IPS-18a (cell line): ENCODE measurements at regions not wholly inside any gene's neighbourhood (a gene's known extent, or its start where the extent isn't known, plus 50 kb on each side); places are given as distances from the start of the nearest gene placed in this dataset.

Source experiments
- H3K27ac ChIP-seq: one replicate; pipeline ENCODE4 v1.5.1; 2013; ENCODE audit warnings: low read length
- H3K27me3 ChIP-seq: one replicate; pipeline ENCODE4 v1.6.1; 2013; ENCODE audit warnings: mild to moderate bottlenecking, low read length; ENCODE audit not compliant: control insufficient read depth, insufficient read depth
- H3K36me3 ChIP-seq: one replicate; pipeline ENCODE4 v1.6.1; 2013; ENCODE audit warnings: low read depth, low read length; ENCODE audit not compliant: control insufficient read depth
- H3K4me1 ChIP-seq: one replicate; pipeline ENCODE4 v1.6.1; 2013; ENCODE audit warnings: low read depth, low read length; ENCODE audit not compliant: control insufficient read depth
- H3K4me3 ChIP-seq: one replicate; pipeline ENCODE4 v1.5.1; 2013; ENCODE audit warnings: low read length
- H3K9ac ChIP-seq: one replicate; pipeline ENCODE4 v1.6.1; 2013; ENCODE audit warnings: mild to moderate bottlenecking, low read length, moderate library complexity
- H3K9me3 ChIP-seq: one replicate; pipeline ENCODE4 v1.6.1; 2013; ENCODE audit warnings: low read depth, low read length; ENCODE audit not compliant: control insufficient read depth

- Histone ChIP-seq H3K4me3 (no peak overlapping the region), H3K9me3 (no peaks in the 10 kb centered on the region), H3K4me1 (no peaks in the 10 kb centered on the region), H3K36me3 (no peaks in the 10 kb centered on the region), H3K9ac (no peak overlapping the region), H3K27me3 (no peaks in the 10 kb centered on the region), H3K27ac (no peak overlapping the region)
Measured at GRCh38 chr10:121062115-121062514, 211.0 kb downstream of the WDR11 start.

DNA sequence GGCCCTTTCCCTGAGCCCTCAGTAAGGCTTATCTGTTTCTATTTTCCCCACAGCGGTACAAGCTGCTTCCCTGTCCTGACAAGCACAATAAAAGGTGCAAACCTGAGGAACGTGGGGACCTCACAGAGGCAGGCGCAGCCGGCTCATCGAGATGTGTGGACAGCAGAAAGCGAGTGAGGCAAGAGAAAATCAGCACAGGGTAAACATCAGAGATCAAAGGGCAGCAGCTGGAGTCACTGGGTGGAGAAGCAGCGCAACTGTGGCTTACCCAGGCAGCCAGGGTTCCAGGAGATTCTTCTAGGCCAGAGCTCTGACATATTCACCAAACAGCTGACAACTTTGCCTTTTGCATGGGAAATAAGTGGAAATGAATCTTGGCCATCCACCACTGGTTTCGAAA is 212.6 kb downstream of the WDR11 start:
- Histone ChIP-seq H3K9ac (no peak overlapping the region), H3K9me3 (no peaks in the 10 kb centered on the region), H3K4me3 (no peak overlapping the region)

GRCh38 chr10:121064491-121064890 is 213.3 kb downstream of the WDR11 start:
- Histone ChIP-seq H3K9ac (no peak overlapping the region), H3K4me1 (no peaks in the 10 kb centered on the region), H3K36me3 (no peaks in the 10 kb centered on the region), H3K9me3 (no peaks in the 10 kb centered on the region), H3K27ac (no peak overlapping the region), H3K27me3 (no peaks in the 10 kb centered on the region), H3K4me3 (no peak overlapping the region)

More for the DNA sequence above, 212.6 kb downstream of the WDR11 start:
- no peaks in the 10 kb centered on the region for H3K4me1 ChIP-seq
- H3K27ac ChIP-seq, result no peak overlapping the region
- H3K27me3 ChIP-seq, result no peaks in the 10 kb centered on the region
- no peaks in the 10 kb centered on the region for H3K36me3 ChIP-seq

DNA sequence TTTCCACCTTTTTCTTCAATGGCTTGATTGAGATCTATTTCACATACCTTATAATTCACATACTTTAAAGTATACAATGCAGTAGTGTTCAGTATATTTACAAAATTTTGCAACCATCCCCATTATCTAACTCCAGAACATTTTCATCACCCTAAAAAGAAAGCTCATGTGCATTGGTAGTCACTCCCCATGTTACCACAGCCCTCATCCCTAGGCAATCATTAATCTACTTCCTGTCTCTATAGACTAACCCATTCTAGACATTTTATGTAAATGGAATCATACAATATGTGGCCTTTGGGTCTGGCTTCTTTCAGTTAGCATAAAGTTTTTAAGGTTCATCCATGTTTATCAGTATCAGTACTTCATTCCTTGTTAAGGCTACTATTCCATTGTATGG is 214.2 kb downstream of the WDR11 start:
- no peaks in the 10 kb centered on the region for H3K36me3 ChIP-seq
- no peak overlapping the region for H3K9ac ChIP-seq
- H3K9me3 ChIP-seq, result no peaks in the 10 kb centered on the region
- H3K4me3 ChIP-seq, result no peak overlapping the region
- no peak overlapping the region for H3K27ac ChIP-seq
- H3K4me1 ChIP-seq, result no peaks in the 10 kb centered on the region
- no peaks in the 10 kb centered on the region for H3K27me3 ChIP-seq

- Histone ChIP-seq H3K36me3 (no peaks in the 10 kb centered on the region), H3K27me3 (no peaks in the 10 kb centered on the region), H3K9me3 (no peaks in the 10 kb centered on the region), H3K27ac (no peak overlapping the region), H3K4me3 (no peak overlapping the region), H3K4me1 (no peaks in the 10 kb centered on the region), H3K9ac (no peak overlapping the region)
Measured at GRCh38 chr10:121069061-121069850, 218.1 kb downstream of the WDR11 start.

GRCh38 chr10:121070275-121071070 is 219.3 kb downstream of the WDR11 start:
- no peaks in the 10 kb centered on the region for H3K4me1 ChIP-seq
- H3K9me3 ChIP-seq, result no peaks in the 10 kb centered on the region
- H3K9ac ChIP-seq, result no peak overlapping the region
- H3K27ac ChIP-seq, result no peak overlapping the region
- H3K4me3 ChIP-seq, result no peak overlapping the region
- H3K36me3 ChIP-seq, result no peaks in the 10 kb centered on the region
- no peaks in the 10 kb centered on the region for H3K27me3 ChIP-seq

DNA sequence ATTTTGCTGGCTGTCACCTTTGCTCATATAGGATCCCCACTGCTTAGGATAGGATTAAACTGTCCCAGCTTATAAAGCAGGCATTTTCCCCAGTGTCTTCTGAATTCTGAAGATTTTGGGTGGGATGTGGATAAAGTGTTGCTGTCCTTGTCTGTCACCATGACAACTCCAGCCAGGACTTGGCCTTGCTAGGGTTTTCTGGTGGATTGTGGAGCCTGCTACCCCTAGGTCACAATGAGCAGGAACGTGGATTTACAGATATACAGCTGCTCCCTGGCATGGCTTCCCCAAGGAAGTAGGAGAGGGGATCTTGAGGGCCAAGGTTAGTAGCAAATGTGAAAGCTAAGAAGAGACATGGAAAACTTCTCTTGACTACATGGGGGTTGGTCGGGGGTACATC is 220.7 kb downstream of the WDR11 start:
- Histone ChIP-seq H3K4me3 (no peak overlapping the region), H3K27ac (no peak overlapping the region), H3K36me3 (no peaks in the 10 kb centered on the region), H3K9me3 (no peaks in the 10 kb centered on the region), H3K27me3 (no peaks in the 10 kb centered on the region), H3K9ac (no peak overlapping the region), H3K4me1 (no peaks in the 10 kb centered on the region)

- Histone ChIP-seq H3K4me1 (no peaks in the 10 kb centered on the region), H3K9ac (no peak overlapping the region), H3K27me3 (no peaks in the 10 kb centered on the region), H3K27ac (no peak overlapping the region), H3K9me3 (no peaks in the 10 kb centered on the region), H3K36me3 (no peaks in the 10 kb centered on the region), H3K4me3 (no peak overlapping the region)
Measured at GRCh38 chr10:121073728-121074127, 222.6 kb downstream of the WDR11 start.

DNA sequence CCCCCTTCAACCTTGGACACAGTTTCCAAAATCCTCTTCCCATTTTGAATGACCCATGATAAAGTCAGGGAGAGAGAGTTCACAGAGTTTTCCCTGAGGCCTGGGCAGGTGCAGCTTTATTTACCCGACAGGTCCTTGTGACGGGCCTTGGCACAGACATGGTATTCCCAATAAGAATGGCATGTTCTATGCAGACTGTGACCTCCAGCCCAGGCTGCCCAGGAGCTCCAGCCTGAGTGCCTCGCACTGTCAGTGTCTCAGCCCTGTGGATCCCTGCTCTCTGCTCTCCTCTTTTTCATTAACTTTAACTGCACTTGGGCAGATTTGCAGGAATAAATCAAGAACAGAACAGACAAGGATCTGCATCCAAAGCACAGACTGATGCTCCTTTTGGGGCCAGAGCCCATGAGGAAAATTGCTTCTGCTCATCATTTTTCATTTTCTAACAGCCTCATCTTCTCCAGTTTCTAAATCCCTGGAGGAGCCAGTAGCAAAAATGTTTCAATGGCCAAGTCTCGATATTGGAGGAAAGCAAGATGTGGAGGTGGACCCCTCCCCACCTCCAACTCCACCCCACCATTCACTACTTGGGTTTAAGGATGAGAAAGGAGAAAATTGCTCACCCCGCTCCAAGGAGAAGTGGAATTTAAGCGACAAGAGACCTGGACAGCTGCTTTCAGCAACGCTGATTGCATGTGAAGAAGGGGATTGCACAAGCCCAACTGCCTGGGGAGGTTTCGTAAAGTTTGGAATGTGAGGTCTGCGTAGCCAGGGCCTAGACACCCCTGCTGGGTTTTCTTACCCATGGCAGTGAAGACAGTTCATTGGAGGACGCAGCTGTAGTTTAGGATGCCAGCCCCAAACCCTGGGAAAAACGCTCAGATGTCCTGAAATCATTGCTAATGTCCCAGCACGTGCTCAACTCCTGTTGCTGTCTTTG is 225.9 kb downstream of the WDR11 start:
- H3K9ac ChIP-seq, result no peak overlapping the region

DNA sequence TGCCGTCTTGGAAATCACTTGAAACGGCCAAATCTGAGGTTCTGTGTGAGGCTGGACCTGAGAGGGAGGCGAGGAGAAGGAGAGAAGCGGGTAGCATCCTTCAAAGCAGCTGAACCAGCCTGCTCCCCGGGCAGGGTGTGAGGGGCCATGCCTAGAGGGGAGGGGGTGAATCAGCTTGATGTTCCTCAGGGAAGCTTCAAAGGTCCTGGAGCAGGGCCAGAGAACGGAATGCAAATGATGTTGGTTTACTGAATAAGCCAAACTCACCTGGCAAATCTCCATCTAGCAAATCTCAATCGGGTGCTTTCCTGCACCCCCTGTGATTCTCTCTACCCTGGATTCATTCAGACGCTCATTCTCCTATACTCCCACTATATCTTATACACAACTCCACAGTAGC is 226.9 kb downstream of the WDR11 start:
- no peaks in the 10 kb centered on the region for H3K9me3 ChIP-seq
- no peaks in the 10 kb centered on the region for H3K36me3 ChIP-seq
- no peak overlapping the region for H3K4me3 ChIP-seq
- no peak overlapping the region for H3K9ac ChIP-seq
- H3K27ac ChIP-seq, result no peak overlapping the region
- no peaks in the 10 kb centered on the region for H3K4me1 ChIP-seq
- H3K27me3 ChIP-seq, result no peaks in the 10 kb centered on the region

More for the DNA sequence above, 225.9 kb downstream of the WDR11 start:
- no peaks in the 10 kb centered on the region for H3K4me1 ChIP-seq
- H3K4me3 ChIP-seq, result no peak overlapping the region
- H3K36me3 ChIP-seq, result no peaks in the 10 kb centered on the region
- H3K9me3 ChIP-seq, result no peaks in the 10 kb centered on the region
- no peaks in the 10 kb centered on the region for H3K27me3 ChIP-seq
- H3K27ac ChIP-seq, result no peak overlapping the region

DNA sequence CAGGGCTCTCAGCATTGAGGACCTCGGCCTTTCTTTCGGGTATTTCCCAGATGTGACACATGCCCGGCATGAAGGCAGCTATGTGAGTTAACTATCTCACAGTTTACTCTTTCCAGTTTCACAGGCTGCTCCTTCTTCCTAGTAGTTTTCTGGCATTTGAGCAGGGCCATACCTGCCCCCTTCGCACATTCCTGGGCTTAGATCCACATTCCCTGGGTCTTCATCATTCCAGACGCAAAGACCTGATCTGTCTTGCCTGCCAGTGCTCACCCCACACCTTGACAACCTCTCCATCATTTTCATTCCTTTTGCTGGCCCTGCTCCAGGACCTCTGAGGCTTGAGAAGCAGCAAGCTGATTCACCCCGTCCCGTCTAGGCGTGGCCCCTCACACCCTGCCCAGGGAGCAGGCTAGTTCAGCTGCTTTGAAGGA is 227.5 kb downstream of the WDR11 start:
- H3K27ac ChIP-seq, result no peak overlapping the region
- no peaks in the 10 kb centered on the region for H3K27me3 ChIP-seq
- H3K9ac ChIP-seq, result no peak overlapping the region

More for the DNA sequence above, 227.5 kb downstream of the WDR11 start:
- Histone ChIP-seq H3K36me3 (no peaks in the 10 kb centered on the region), H3K4me3 (no peak overlapping the region), H3K4me1 (peaks cover 2% of the 10 kb centered on the region), H3K9me3 (no peaks in the 10 kb centered on the region)
